ENCODE measurements at regions not wholly inside any gene's neighbourhood (a gene's known extent, or its start where the extent isn't known, plus 50 kb on each side); places are given as distances from the start of the nearest gene placed in this dataset.

GRCh38 chr6:95660544-95660943, 83.2 kb downstream of the MANEA start:
- DNase-seq: no peak
- Histone ChIP-seq H3K36me3 (no peaks in the 10 kb centered on the region), H3K4me3 (replicated peaks in 1 of 3) (no peak overlapping the region), H3K27me3 (no peaks in the 10 kb centered on the region), H3K27ac (no peak overlapping the region), H3K9me3 (no peaks in the 10 kb centered on the region), H3K4me1 (no peaks in the 10 kb centered on the region)
- TF ChIP-seq CTCF (IDR thresholded peaks at IDR 0.05): no peak
- TF ChIP-seq POLR2A (IDR thresholded peaks at IDR 0.05): no peak
- WGBS, 2 donors: 67 to 68% methylated on average over 4 of the region's 4 CpGs
- intact Hi-C loops (cut with DNase I): no loop called here

- intact Hi-C loops (cut with DNase I): no loop called here
- no peak for DNase-seq
- WGBS, 2 donors: 95 to 98% methylated on average over 6 to 16 of the region's 26 CpGs
Measured at GRCh38 chr6:95670011-95670463, 92.7 kb downstream of the MANEA start.

GRCh38 chr6:95676011-95676628, 98.8 kb downstream of the MANEA start:
- TF ChIP-seq POLR2A (IDR thresholded peaks at IDR 0.05): no peak
- TF ChIP-seq CTCF (IDR thresholded peaks at IDR 0.05): no peak
- no peak for DNase-seq
- 95 to 98% methylated on average over 1 of the region's 1 CpG for WGBS, 2 donors
- Histone ChIP-seq H3K36me3 (no peaks in the 10 kb centered on the region), H3K4me1 (no peaks in the 10 kb centered on the region), H3K27me3 (no peaks in the 10 kb centered on the region), H3K27ac (no peak overlapping the region), H3K4me3 (replicated peaks in 1 of 3) (no peak overlapping the region), H3K9me3 (no peaks in the 10 kb centered on the region)
- intact Hi-C loops (cut with DNase I): no loop called here

More at GRCh38 chr6:95670011-95670463, 92.7 kb downstream of the MANEA start:
- TF ChIP-seq POLR2A (IDR thresholded peaks at IDR 0.05): no peak
- no peak for TF ChIP-seq CTCF (IDR thresholded peaks at IDR 0.05)
- Histone ChIP-seq H3K4me3 (replicated peaks in 1 of 3) (no peak overlapping the region), H3K27ac (no peak overlapping the region), H3K36me3 (no peaks in the 10 kb centered on the region), H3K4me1 (no peaks in the 10 kb centered on the region), H3K27me3 (no peaks in the 10 kb centered on the region), H3K9me3 (no peaks in the 10 kb centered on the region)

GRCh38 chr6:95679981-95680380, 102.6 kb downstream of the MANEA start:
- H3K27ac ChIP-seq: no peak overlapping the region
- intact Hi-C loops (cut with DNase I): no loop called here
- no peaks in the 10 kb centered on the region for H3K4me1 ChIP-seq
- 82 to 87% methylated on average over 3 of the region's 3 CpGs for WGBS, 2 donors
- TF ChIP-seq CTCF (IDR thresholded peaks at IDR 0.05): no peak
- no peak for TF ChIP-seq POLR2A (IDR thresholded peaks at IDR 0.05)
- no peak for DNase-seq
- H3K9me3 ChIP-seq: no peaks in the 10 kb centered on the region
- H3K4me3 ChIP-seq (replicated peaks in 1 of 3): no peak overlapping the region
- no peaks in the 10 kb centered on the region for H3K27me3 ChIP-seq
- no peaks in the 10 kb centered on the region for H3K36me3 ChIP-seq

- DNase-seq: no peak
- Histone ChIP-seq H3K36me3 (no peaks in the 10 kb centered on the region), H3K4me1 (no peaks in the 10 kb centered on the region), H3K27me3 (no peaks in the 10 kb centered on the region), H3K4me3 (replicated peaks in 1 of 3) (no peak overlapping the region), H3K9me3 (no peaks in the 10 kb centered on the region), H3K27ac (no peak overlapping the region)
- WGBS, 2 donors: 84 to 85% methylated on average over 2 of the region's 2 CpGs
- no peak for TF ChIP-seq POLR2A (IDR thresholded peaks at IDR 0.05)
- TF ChIP-seq CTCF (IDR thresholded peaks at IDR 0.05): no peak
- intact Hi-C loops (cut with DNase I): no loop called here
Measured at GRCh38 chr6:95681736-95682135, 104.4 kb downstream of the MANEA start.

All from thyroid gland (tissue), 4 donors.